ENCODE measurements at regions not wholly inside any gene's neighbourhood (a gene's known extent, or its start where the extent isn't known, plus 50 kb on each side); places are given as distances from the start of the nearest gene placed in this dataset.

DNA sequence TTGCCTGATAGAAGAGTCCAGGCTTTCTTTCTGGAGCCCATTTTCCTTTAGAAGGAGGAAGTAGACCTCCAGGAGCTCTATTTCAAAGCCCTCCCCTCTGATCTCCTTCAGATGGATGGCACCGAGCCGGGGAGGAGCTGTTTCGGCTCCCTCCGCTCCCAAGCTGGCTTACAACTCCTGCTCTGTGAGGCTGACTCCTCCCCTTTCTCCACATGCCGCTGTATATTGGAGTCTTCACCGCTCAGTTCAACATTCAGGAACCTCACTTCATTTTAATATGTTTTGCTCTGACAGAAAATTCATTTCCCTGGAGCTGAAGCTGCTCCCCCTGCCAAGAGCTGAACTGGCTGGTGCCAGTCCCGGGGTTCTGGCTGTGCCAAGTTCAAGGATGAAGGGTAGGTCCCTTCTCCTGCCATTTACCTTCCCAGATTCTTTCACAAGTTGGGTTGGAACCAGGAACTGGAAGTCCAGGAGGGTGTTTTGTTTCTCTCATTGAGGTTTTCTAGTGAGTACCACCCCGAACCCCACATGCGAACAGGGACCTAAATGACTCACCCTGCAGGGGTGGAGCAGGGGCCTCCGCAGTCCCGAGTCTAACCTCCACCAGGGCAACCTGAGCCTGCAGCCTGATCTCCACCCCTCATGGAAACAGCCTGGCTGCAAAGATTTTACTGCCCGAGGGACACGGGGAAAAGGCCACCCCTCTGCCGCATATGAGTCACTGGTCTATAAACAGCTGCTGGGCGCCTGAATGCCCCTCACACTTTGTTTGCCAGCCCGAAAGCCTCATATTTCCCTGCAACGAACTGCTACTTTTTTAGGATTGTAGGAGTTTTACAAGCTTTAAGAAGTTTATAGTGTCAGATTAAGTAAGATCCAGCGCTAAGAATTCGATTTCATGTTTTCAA lies 68.6 kb upstream of the FOXA2 start:
- no peak for DNase-seq (ENCODE audit: low read depth in 2 of 2)

DNA sequence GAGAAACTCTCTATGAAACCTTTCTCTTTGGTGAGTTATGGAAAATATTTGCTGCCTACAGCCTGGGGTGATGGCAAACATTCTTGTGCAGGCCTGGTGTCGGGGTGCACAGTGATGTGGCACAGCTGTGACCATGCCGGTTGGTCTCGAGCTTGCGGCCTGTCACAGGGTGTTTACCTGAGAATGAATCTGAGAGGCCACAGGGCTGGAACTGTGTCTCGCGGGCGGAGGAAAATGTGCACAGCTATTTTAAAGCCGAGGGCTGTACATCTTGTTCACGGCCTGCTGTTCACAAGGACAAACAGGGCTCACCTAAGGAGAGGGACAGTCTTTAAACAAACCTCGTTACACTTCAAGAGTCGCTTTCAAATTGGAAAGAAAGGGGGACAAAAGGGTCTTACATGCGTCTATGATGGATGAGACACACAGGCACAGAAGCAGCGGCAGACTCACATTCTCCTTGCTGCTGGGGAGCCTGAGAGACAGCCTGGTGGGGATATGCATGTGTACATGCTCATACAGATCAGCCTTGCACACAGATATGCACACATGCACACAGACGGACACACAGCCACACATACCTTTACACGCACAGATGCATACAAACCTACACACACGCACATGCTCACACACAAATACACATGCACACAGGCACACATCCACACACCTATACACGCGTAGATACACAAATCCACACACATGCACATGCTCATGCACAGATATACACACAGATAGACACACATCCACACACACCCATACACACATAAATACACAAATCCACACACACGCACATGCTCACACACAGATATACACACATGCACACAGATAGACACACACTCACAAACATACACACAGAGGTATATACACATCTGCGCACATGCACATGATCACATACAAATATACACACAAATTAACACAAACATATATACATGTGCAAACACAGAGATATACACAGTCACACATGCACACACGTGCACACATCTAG lies 69.6 kb upstream of the FOXA2 start:
- no peak for DNase-seq (ENCODE audit: low read depth in 2 of 2)

DNA sequence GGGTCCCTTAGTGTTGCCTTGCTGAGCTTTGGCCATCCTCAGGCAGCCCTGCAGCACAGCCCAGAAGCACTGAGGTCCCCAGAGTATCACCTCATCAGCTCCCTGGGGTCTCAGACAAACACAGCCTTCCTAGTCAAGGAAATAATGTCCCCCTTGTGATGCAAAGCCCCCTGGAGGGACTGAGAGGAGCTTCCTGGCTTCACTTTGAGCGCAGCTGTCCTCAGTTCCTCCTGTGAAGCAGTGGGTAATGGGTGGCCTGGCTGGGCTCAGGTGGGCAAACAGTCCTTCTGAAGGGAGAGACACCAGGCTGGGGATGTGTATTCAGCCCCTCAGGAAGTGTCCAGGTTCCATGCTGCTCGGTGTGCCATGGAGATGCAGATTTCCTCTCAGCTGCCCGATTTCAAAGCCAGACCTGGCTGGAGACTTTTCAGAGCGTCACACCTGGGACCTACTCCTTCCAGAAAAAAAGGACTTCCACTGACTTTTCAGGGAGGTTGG lies 79.2 kb upstream of the FOXA2 start:
- no peak for DNase-seq (ENCODE audit: low read depth in 2 of 2)

DNA sequence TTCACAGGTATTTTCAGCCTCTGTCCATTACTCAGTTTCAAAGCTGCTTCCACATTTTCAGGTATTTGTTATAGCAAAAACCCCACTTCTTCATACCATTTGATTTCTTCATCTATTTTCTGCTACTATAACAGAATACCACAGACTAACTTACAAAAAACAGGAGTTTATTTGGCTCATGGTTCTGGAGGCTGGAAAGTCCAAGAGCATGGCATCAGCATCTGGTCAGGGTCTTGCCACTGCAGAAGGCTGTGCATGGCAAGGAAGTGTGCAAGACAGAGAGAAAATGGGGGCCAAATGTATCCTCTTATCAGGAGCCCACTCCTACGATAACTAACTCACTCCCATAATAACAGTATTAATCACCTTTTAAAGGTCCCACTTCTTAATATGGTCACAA lies 82.8 kb upstream of the FOXA2 start:
- no peak for DNase-seq (ENCODE audit: low read depth in 2 of 2)

DNA sequence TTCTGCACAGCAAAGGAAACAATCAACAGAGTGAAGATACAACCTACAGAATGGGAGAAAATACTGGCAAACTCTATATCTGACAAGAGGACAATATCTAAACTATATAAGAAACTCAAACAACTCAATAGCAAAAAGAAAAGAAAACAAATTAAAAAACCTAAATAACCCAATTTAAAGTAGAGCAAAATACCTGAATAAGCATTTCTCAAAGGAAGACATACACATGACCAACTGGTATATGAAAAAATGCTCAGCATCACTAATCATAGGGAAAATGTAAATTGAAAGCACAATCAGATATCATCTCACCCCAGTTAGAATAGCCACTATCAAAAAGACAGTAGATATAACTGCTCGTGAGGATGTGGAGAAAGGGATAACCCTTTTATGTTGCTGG lies 87.8 kb upstream of the FOXA2 start:
- no peak for DNase-seq (ENCODE audit: low read depth in 2 of 2)

DNA sequence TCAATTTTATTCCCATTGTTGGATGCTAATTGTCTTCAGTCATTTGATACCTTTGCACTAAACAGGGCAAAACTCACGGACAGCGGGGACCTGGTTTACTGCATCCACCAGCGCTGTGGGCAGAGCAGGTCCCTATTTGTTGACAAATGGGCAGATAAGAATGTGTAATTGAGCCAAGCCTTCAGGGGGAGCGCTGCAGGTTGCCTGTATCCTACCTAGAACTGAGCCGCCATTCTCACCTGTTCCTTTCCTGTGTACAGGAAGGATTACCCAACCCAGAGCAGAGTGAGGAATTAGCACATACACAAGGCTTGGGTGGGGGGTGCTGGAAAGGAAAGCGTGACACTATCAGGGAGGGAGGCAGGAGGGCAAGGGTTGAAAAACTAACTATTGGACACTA lies 89.1 kb upstream of the FOXA2 start:
- DNase-seq (ENCODE audit: low read depth in 2 of 2), result no peak

GRCh38 chr20:22675341-22675740 lies 91.0 kb upstream of the FOXA2 start:
- DNase-seq (ENCODE audit: low read depth in 2 of 2), result no peak

- DNase-seq (ENCODE audit: low read depth in 2 of 2), result no peak
Measured at GRCh38 chr20:22678678-22679077, 94.3 kb upstream of the FOXA2 start.

GRCh38 chr20:22679197-22679596 lies 94.8 kb upstream of the FOXA2 start:
- DNase-seq (ENCODE audit: low read depth in 2 of 2), result no peak

DNA sequence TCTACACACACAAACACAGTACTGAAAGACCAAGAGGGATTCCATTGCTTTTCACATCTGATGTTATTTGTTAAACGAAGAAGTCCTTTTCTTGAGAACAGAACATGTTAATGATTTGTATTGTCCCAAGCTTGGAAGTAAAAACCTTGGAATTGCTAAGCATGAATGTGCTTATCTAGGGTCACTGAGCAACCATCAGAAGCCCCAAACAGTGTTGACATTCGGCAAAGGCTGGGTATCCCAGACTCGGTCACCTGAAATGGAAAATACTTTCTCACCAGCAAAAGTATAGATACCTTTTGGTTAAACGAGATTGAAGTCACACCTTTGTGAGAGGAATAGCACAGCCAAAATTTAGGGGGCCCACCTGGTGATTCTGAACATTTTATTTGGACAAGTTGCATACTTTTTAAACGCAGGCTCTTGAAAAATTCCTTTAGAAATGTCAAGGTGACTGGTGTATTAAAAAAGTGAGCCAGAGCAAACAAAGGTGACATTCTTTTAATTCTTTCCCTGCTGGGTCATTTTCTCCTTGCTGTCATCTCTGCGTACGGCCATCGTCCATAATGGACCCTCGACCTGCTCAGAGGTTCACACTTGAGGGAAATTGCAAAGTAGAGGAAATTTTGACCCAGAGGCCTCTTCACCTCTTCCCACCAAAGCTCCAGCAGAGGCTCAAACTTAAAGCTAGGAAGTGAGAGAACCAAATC lies 95.8 kb upstream of the FOXA2 start:
- DNase-seq (ENCODE audit: low read depth in 2 of 2), result no peak

DNA sequence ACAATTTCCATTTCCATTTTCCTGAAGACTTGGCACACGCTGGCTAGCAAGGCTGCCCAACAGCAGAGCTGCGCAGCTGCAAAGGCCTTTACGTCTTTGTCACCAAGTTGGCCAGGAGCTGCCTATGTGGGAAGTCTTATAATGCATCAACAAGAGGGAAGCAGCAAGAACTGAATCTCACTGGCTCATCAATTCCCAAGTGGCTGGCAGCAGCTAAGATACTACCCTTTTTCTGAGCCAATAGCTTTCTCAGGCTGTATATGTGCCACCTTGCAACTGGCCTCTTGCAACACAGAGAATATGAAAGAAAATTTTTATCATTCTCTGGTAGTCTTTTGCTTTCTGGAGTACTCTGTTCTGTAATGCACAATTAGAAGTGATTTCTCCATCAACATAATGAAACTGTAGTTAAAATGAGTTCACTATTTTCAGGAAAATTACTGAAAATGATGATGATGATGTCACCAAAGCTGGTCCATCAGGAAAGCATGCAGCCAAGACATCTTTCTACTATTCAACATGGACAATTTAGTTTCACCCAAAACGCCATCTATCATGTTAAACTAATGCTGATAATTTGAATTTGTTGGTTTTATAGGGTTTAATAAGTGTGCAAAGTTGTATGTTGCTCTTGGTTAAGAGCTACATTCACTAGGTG lies 97.3 kb upstream of the FOXA2 start:
- no peak for DNase-seq (ENCODE audit: low read depth in 2 of 2)

DNA sequence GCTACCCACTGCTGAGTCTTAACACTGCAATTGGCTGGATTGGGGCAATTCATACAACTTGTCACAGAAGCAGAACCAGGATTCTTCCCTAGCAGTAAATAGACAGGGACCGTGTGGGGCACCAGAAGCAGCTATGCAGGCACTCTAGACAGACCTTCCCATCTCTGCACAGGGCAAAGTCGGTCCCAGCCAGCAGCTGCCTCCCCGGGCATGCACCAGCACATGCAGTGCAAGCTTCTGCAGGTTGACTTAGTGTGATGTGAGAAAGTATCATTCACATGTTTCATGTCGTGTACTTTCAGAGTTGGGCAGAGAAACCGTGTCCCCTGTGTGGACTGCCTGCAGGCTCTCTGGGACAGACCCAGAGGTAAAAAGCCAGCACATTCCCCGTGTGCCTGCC lies 98.0 kb upstream of the FOXA2 start:
- no peak for DNase-seq (ENCODE audit: low read depth in 2 of 2)

- peak in 1 of 2 donors; percentile 17 for DNase-seq (ENCODE audit: low read depth in 2 of 2)
Measured at GRCh38 chr20:22684072-22684762, 99.8 kb upstream of the FOXA2 start.

DNA sequence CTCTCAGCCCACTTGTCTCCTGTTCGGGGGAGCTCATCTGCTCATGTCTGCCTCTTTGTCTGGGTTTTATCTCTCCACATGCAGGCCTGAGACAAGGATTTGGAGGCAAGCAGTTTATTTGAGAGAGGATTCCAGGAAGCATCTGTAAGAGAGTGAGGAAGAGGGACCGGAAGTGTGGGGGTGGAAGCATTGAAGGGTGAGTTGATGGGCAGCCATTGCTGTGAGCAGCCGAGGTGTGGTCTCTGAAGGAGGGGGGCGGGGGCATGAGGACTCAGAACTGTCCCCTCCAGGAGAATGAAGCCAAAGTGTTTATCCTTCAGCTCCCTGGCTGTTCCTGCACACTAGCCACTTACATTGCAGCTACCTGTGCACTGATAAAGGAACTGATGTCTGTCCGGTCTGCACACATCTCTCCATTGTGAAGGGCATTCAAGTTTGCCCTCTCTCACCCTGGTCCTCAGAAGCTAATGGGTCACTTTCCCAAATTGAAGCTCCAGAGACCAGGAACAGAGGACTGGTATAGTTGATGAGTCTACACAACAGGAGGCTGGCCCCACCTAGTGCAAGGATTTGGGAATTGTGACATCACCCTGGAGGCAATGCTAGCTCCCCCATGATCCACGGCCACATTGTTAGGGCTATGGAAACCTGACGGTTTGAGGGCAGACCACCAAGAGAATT lies 100.5 kb upstream of the FOXA2 start:
- DNase-seq (ENCODE audit: low read depth in 2 of 2), result no peak

- no peak for DNase-seq (ENCODE audit: low read depth in 2 of 2)
Measured at GRCh38 chr20:22686097-22686496, 101.7 kb upstream of the FOXA2 start.

DNA sequence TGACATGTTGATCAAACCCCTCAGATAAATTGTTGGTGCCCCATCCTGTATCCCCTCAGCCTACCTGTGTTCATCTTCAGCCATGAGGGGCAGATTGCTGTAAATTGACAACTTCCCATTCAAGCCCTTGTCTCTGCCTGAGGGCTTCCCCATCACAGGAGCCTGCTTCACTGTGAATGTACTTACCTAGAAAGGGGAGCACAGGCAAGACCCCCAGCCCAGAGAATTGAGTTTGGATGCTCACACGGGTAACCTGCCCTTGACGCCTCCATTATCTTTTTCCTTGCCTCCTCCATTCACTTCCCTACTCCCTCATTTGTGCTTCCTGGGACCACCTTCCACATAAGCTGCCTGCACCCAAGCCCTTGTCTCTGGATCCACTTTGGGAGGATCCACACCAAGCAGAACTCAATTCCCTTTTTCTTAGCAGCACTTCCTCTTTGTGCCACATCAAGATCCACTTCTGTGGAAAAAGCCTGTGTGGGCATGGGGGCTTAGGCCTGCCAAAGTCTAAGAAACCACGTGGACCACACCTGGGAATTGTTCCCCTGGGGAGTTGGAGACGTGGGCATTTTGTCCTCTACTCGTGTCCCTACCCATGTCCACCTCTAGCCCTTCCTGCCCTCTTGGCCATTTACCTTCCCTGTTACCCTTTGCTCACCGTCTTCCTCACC lies 103.4 kb upstream of the FOXA2 start:
- DNase-seq (ENCODE audit: low read depth in 2 of 2), result no peak

GRCh38 chr20:22688485-22688884 lies 104.1 kb upstream of the FOXA2 start:
- DNase-seq (ENCODE audit: low read depth in 2 of 2), result no peak

DNA sequence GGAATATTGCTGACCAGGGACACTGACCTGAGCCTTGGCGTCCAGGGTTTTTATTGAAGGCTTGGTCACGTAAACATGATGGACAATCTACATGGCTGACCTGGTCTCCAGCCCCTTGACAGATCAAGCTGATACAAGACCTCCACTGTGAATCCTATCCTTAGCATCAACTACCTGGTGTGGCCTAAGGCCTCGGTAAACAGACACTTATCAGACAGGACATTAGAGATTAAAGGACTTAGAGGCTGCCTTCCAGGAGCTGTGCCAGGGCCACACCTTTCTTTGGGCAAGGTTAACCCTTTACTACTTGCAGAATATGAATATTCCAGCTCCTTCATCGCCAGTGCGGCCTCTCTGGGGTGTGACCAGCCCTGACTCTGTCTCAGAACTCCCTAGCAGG lies 104.9 kb upstream of the FOXA2 start:
- no peak for DNase-seq (ENCODE audit: low read depth in 2 of 2)

DNA sequence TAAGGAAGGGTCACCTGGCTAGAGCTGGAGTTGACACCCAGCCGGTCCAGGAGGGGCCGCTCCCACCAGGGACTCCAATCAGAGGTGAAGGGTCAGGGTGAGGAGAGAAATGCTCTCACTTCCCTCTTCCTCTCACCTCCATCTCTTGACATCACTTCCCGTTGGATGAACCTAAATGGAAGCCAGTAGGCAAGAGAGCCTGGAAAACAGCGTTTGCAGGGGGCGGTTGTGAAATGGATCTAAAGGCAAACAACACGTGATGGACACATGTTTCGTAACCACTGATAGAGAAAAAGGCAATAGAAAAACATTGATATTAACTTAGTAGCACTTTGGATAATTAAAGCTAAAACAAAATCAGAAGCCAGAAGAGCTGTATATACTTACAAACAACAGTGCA lies 105.6 kb upstream of the FOXA2 start:
- no peak for DNase-seq (ENCODE audit: low read depth in 2 of 2)
